Naive B cell (primary cell): ENCODE measurements at regions not wholly inside any gene's neighbourhood (a gene's known extent, or its start where the extent isn't known, plus 50 kb on each side); places are given as distances from the start of the nearest gene placed in this dataset.
"Not testable (repeated sequence)": the region's sequence is repeated elsewhere in the genome, so short reads cannot be mapped to it uniquely, and the experiment has no call there.

Experiments used
- ATAC-seq, 2 donors: fragments of 150-1000 bp; cut with Tn5 transposase; 2 replicates each; pipeline ENCODE4 v1.10.0; 2021; ENCODE audit warnings: low read depth in 2 of 2, mild to moderate bottlenecking in 2 of 2, moderate library complexity in 2 of 2
- DNase-seq: peaks from one replicate; pipeline ENCODE4 v3.0.0; 2022
- H3K27ac Mint-ChIP-seq, 6 donors: one replicate each; pipeline ENCODE4 v1.8.0; 2020 to 2022; ENCODE audit warnings: mild to moderate bottlenecking in 6 of 6, mixed read lengths in 6 of 6, moderate library complexity in 5 of 6, inconsistent platforms in 2 of 6
- H3K27me3 Mint-ChIP-seq, 3 donors: one replicate each; pipeline ENCODE4 v1.8.0; 2021 to 2022; ENCODE audit warnings: mixed read lengths in 3 of 3, mild to moderate bottlenecking in 1 of 3
- H3K36me3 Mint-ChIP-seq, 2 donors: one replicate each; pipeline ENCODE4 v1.8.0; 2020 to 2022; ENCODE audit warnings: mixed read lengths in 2 of 2, inconsistent platforms in 1 of 2, mild to moderate bottlenecking in 1 of 2
- H3K4me1 Mint-ChIP-seq, 3 donors: one replicate each; pipeline ENCODE4 v1.8.0; 2020 to 2022; ENCODE audit warnings: mixed read lengths in 3 of 3, inconsistent platforms in 1 of 3, mild to moderate bottlenecking in 1 of 3, moderate library complexity in 1 of 3
- H3K4me3 Mint-ChIP-seq, 8 donors: one replicate each; pipeline ENCODE4 v1.8.0; 2020 to 2022; ENCODE audit warnings: mild to moderate bottlenecking in 8 of 8, mixed read lengths in 8 of 8, moderate library complexity in 8 of 8, inconsistent platforms in 2 of 8
- H3K9me3 Mint-ChIP-seq, 7 donors: one replicate each; pipeline ENCODE4 v1.8.0; 2020 to 2022; ENCODE audit warnings: mixed read lengths in 7 of 7, mild to moderate bottlenecking in 5 of 7, inconsistent platforms in 2 of 7, moderate library complexity in 1 of 7

DNA sequence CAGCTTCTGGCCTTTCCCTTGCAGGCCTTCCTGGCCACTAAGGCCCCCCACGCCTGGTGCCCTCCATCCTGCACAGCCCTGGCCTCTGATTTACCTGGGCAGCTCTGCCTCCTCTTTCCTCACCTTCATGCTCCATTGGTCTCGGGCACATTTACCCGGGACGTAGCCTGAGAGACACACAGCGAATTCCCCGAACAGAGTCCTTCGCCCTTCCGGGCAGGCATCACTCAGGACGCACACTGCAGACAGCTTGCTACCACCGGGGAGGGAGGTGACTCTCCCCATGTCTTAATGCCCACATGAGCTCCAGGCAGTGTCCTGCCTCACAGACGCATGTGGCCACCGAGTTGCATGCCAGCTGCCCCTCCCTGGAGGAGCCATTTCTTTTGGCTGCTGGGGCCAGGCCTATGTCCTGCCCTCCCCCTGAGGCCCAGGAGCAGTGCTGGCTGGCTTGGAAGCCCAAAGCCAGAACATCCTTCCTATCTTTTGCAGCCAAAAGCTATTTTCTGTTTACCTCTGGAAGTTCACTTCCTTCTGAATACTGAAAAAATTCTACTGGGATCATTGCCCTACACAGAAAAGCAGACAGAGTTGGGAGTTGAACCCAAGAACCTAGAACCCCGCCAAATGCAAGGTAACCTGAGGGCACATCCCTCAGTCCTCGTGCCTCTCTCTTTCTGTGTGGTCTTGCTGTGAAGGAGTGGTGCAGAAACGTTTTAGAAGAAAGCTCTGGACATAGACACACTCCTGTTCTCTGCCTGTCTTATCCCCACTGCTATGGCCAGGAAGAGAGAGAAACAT lies 209.5 kb downstream of the TOMM20 start:
- Mint-ChIP-seq H3K36me3 (no peaks in the 10 kb centered on the region), H3K4me1 (peaks cover 0 to 18% (median 6%) of the 10 kb centered on the region in 3 donors), H3K27me3 (no peaks in the 10 kb centered on the region), H3K27ac (peak overlapping the region in 2 of 6 donors; percentile 37 to 79), H3K4me3 (no peak overlapping the region), H3K9me3 (peaks cover 0 to 3% (median 0%) of the 10 kb centered on the region in 7 donors)
- DNase-seq (no peak), ATAC-seq (no peak)

DNA sequence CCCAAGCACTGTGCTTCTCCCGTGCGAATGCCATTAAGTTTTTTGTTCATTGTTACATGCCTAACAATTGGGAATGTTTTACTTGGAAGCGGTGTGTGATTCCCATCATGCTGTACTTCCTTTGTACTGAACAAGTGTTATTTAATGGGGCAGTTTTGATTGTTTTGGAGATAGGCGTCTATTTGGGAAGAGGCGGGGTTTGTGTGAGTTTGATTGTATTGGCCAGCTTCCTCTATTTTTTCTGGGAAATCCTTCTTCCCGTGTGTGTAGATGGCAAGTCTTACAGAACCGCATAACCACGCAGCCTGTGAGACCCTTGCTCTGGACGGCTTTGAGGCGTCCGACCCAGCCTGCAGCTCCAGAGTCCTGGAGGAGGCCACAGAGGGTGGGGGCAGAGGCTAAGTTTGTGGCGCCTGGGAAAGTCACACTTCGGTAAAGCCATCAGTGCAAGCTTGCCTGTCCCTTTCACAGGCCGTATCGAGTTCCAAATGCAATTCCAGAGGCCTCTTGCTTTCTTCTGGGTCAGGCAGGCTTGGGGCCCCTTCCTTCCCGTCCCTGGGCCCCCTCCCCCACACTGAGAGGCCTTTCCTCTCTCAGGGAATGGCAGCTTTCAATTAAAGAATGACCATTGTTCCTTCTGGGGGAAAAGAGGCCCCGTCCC lies 210.3 kb downstream of the TOMM20 start:
- Mint-ChIP-seq H3K27me3 (no peaks in the 10 kb centered on the region), H3K4me1 (peaks cover 0 to 12% (median 6%) of the 10 kb centered on the region in 3 donors), H3K36me3 (no peaks in the 10 kb centered on the region), H3K9me3 (peaks cover 0 to 2% (median 0%) of the 10 kb centered on the region in 7 donors), H3K27ac (peak overlapping the region in 1 of 6 donors; percentile 63), H3K4me3 (no peak overlapping the region)
- ATAC-seq: no peak
- no peak for DNase-seq

DNA sequence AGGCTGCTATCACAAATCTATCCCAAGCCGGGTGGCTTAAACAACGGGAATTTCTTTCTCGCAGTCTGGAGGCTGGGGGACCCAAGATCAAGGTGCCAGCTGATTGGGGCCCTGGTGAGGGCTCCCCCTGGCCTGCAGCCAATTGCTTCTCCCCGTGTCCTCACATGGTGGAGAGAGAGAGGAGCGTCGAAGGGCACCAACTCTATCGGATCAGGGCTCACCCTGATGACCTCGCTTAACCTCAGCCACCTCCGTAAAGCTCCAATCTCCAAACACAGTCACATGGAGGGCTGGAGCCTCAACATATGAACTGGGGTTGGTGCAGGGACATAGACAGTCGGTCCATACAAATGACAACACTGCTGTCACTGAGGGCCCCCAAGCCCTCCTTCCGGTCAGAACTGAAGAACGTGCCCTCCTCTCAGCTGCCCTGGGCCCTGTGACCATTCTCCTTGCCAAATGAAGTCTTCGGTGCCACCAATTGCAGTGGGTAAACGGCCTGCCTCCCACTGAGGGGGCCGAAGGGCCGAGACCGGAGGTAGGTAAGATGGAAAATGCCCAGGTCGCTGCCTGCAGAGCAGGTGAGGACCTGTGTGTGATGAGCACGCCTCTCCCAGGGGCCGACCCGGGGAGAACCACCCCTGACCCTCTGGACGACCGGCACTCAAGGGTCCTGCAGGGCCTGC lies 211.0 kb downstream of the TOMM20 start:
- Mint-ChIP-seq H3K4me3 (peak overlapping the region in 1 of 8 donors; percentile 44), H3K4me1 (peaks cover 0 to 13% (median 6%) of the 10 kb centered on the region in 3 donors), H3K27me3 (no peaks in the 10 kb centered on the region), H3K27ac (peak overlapping the region in 1 of 6 donors; percentile 63), H3K9me3 (no peaks in the 10 kb centered on the region), H3K36me3 (no peaks in the 10 kb centered on the region)
- DNase-seq: no peak
- no peak for ATAC-seq

DNA sequence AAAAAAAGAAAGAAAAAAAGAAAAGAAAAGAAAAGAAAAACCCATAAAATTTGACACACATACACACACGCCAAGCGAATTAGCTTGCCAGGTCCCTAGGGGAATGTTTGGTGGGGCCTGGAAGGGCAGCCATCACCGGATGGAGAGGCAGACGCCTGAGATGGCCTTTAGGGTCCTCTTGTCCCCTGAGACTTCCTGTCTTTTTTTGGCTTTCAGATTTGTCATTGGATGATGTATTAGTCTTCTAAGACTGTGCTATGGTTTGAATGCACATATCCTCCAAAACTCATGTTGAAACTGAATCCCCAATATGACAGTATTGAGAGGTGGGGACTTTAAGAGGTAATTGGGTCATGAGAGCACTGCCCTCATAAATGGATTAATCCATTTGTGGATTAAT lies 211.8 kb downstream of the TOMM20 start:
- no peak for DNase-seq
- Mint-ChIP-seq H3K4me1 (peaks cover 0 to 16% (median 6%) of the 10 kb centered on the region in 3 donors), H3K36me3 (no peaks in the 10 kb centered on the region), H3K27me3 (no peaks in the 10 kb centered on the region), H3K9me3 (no peaks in the 10 kb centered on the region), H3K4me3 (no peak overlapping the region), H3K27ac (peak overlapping the region in 1 of 6 donors; percentile 60)
- no peak for ATAC-seq

DNA sequence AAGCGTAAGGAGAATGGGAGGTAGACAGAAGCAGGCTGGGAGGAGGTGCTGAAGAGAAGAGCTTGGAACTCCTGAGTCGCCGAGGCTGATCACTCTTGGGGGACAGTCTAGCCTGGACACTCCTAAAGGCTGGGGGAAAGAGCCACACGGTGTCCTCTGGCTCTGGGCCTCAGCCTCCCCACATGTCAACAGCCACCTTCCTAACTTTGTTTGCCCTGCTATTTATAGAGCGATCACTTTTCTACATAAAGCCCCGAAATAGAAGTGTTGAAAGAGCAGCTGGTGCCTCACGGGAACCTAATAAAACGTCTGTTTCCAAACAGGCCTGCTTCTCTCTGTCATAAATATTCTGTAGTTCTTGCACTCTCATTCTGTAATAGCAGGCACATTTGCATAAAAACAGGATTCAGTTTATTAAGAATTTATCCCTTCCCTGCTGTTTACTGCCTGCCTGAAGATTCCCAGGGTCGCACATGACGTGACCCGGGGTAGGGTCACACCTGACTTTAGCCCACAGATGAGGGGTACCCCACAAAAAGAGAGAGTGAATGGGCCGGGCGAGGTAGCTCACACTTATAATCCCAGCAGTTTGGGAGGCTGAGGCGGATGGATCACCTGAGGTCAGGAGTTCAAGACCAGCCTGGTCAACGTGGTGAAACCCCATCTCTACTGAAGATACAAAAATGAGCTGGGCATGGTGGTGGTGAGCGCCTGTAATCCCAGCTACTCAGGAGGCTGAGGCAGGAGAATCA lies 212.5 kb downstream of the TOMM20 start:
- Mint-ChIP-seq H3K36me3 (no peaks in the 10 kb centered on the region), H3K9me3 (no peaks in the 10 kb centered on the region), H3K27me3 (no peaks in the 10 kb centered on the region), H3K4me1 (peaks cover 0 to 16% (median 6%) of the 10 kb centered on the region in 3 donors), H3K4me3 (peak overlapping the region in 2 of 8 donors; percentile 44 to 52), H3K27ac (peak overlapping the region in 3 of 6 donors; percentile 83 to 87 (median 83))
- DNase-seq (no peak), ATAC-seq (no peak)

DNA sequence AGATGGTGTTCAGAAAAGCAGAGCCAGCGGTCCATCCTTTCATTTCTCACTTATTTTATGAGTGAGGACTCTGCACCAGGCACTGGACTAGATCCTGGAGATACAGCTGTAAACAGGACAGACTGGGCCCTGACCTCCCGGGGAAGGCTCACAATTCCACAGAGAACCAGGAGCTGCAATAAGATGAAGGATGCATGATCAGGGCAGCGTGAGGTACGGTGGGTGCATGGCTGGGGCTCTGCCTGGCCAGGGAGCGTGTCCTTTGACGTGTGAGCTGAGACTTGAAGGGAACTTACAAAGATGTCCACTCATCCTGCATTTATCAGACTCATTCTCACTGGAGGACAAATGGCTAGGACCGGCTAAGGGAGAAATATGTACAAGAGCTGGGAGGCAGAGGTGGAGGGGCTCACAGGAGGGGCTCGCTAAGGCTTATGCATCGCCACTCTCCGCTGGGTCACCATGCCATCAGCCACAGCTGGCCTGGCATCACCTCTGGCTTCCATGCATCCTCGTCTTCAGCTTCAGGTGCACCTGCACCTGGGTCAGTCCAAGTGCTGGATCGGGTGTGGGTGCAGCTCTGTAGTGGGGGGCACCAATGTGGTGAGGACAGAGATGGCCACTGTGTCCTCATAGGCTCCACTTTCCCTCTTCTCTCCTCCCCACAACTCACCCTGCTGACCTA lies 213.9 kb downstream of the TOMM20 start:
- Mint-ChIP-seq H3K4me1 (peaks cover 0 to 16% (median 6%) of the 10 kb centered on the region in 3 donors), H3K27ac (peak overlapping the region in 3 of 6 donors; percentile 17 to 80 (median 17)), H3K27me3 (no peaks in the 10 kb centered on the region), H3K36me3 (no peaks in the 10 kb centered on the region), H3K4me3 (no peak overlapping the region), H3K9me3 (no peaks in the 10 kb centered on the region)
- DNase-seq (no peak), ATAC-seq (no peak)

DNA sequence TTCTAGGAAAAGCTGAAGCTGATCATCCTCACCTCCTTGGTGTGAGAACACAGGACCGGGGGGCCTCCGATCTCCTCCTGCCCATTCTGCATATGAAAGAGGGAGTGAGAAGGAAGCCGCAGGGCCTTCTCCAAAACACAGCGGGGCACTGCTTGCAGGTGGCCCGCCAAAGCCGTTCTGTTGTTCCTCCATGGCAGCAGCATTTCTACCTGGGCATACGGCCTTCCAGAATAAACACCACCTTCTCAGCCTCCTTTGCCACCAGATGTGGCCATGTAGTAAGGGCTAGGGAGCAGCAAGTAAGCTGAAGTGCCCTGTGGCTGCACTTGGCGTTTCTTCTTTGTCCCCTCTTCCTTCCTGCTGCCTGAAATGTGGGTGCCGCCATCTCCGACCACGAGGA lies 214.9 kb downstream of the TOMM20 start:
- DNase-seq (no peak), ATAC-seq (no peak)
- Mint-ChIP-seq H3K36me3 (no peaks in the 10 kb centered on the region), H3K4me1 (peaks cover 0 to 13% (median 6%) of the 10 kb centered on the region in 3 donors), H3K9me3 (no peaks in the 10 kb centered on the region), H3K4me3 (peak overlapping the region in 1 of 8 donors; percentile 56), H3K27ac (peak overlapping the region in 1 of 6 donors; percentile 53), H3K27me3 (no peaks in the 10 kb centered on the region)

DNA sequence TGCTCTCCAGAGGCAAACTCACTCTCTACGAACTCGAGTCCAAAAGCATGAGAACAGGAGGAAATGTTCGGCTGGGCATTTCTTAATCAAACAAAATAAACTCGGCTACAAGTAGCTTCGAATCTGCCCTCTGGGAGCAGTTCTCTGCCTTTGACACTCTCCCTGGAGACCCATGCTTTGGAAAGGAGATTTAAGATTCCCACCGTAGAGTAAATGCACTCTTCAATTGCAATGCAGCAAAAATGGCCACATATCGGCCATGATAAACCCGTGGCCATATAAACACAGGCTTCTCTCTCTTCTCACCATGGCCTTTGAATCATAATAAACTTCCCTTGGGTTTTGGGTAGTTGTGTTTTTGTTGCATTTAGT lies 215.4 kb downstream of the TOMM20 start:
- DNase-seq (no peak), ATAC-seq (no peak)
- H3K4me1 Mint-ChIP-seq: peaks cover 0 to 12% (median 6%) of the 10 kb centered on the region in 3 donors
- no peaks in the 10 kb centered on the region for H3K27me3 Mint-ChIP-seq
- peak overlapping the region in 1 of 6 donors; percentile 81 for H3K27ac Mint-ChIP-seq
- H3K4me3 Mint-ChIP-seq: no peak overlapping the region
- no peaks in the 10 kb centered on the region for H3K36me3 Mint-ChIP-seq
- H3K9me3 Mint-ChIP-seq: no peaks in the 10 kb centered on the region

DNA sequence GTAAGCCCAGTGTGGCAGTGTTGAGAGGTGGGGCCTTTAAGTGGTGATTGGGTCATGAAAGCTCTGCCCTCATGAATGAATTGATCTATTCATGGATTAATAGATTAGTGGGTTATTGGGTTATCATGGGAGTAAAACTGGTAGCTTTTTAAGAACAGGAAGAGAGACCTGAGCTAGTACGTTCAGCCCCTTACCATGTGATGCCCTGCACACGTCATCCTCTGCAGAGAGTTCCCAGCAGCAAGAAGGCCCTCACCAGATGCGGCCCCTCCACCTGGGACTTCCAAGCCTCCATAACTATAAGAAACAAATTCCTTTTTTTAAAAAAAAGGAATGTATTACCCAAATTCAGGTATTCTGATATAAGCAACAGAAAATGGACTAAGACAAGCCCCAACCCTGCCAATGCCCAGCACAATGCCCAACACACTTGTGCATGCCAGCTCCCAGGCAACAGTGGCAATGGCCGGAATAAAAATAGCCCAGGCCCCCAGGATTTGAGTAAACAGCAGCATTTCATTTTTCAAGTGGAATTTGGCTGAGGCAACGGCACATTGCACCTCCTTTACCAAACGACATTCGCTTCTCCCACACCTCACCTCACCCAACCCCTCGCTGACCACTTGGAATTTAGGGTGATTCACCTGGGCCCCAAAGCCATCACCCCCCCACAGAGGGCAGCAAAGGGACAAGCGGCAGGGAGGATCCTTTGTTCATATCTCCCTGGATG lies 215.9 kb downstream of the TOMM20 start:
- Mint-ChIP-seq H3K4me3 (no peak overlapping the region), H3K9me3 (no peaks in the 10 kb centered on the region), H3K4me1 (peaks cover 0 to 12% (median 6%) of the 10 kb centered on the region in 3 donors), H3K27ac (no peak overlapping the region), H3K27me3 (no peaks in the 10 kb centered on the region), H3K36me3 (no peaks in the 10 kb centered on the region)
- peak; percentile 45 for ATAC-seq
- no peak for DNase-seq

DNA sequence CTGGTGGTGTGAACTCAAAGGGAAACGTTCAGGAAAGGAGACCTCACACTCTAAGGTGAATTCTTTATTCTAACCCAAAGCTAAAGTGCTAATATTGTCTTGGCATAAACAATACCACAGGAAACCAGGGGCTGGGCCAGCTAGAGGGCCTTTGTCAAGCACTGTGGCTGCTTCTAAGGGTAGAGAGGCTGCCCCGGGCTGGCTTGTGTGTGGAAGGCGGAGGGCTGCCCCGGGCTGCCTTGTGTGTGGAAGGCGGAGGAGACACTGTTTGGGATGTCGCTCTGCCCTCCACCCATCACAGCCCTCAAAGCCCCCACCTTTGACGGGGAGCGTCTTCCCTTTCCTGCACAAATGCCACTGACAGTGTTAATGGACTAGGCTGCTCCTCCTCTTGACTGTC lies 216.8 kb downstream of the TOMM20 start:
- Mint-ChIP-seq H3K4me3 (no peak overlapping the region), H3K9me3 (no peaks in the 10 kb centered on the region), H3K27ac (no peak overlapping the region), H3K4me1 (peaks cover 0 to 12% (median 6%) of the 10 kb centered on the region in 3 donors), H3K27me3 (no peaks in the 10 kb centered on the region), H3K36me3 (no peaks in the 10 kb centered on the region)
- DNase-seq (no peak), ATAC-seq (no peak)

DNA sequence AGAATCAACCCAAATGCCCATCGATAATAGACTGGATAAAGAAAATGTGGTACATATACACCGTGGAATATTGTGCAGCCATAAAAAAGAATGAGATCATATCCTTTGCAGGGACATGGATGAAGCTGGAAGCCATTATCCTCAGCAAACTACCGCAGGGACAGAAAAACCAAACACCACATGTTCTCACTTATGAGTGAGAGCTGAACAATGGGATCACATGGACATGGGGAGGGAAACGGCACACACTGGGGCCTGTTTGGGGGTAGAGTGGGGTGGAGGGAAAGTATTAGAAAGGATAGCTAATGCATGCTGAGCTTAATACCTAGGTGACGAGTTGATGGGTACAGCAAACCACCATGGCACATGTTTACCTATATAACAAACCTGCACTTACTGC lies 217.5 kb downstream of the TOMM20 start:
- DNase-seq, H3K27ac Mint-ChIP-seq, ATAC-seq, H3K9me3 Mint-ChIP-seq, H3K4me3 Mint-ChIP-seq, H3K27me3 Mint-ChIP-seq, H3K4me1 Mint-ChIP-seq, H3K36me3 Mint-ChIP-seq: not testable (repeated sequence)

DNA sequence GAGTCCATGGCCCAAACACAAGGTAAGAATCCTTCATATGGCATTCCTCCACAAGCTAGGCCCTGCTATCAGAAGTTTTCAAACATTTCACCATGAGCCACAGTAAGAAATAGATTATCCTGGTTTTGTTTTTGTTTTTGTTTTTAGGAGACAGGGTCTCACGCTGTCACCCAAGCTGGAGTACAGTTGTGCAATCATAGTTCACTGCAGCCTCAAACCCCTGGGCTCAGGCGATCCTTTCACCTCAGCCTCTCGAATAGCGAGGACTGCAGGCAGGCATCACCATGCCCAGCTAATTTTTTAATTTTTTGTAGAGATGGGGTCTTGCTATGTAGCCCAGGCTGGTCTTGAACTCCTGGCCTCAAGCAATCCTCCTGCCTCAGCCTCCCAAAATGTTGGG lies 218.8 kb downstream of the TOMM20 start:
- no peaks in the 10 kb centered on the region for H3K9me3 Mint-ChIP-seq
- no peak for ATAC-seq
- no peaks in the 10 kb centered on the region for H3K36me3 Mint-ChIP-seq
- H3K4me3 Mint-ChIP-seq: no peak overlapping the region
- peaks cover 0 to 4% (median 0%) of the 10 kb centered on the region in 3 donors for H3K4me1 Mint-ChIP-seq
- H3K27ac Mint-ChIP-seq: no peak overlapping the region
- no peak for DNase-seq
- H3K27me3 Mint-ChIP-seq: no peaks in the 10 kb centered on the region
